A673 (cell line): ENCODE measurements at regions not wholly inside any gene's neighbourhood (a gene's known extent, or its start where the extent isn't known, plus 50 kb on each side); places are given as distances from the start of the nearest gene placed in this dataset.

ENCODE experiments used
- BruUV-seq: library from RNA; stranded (reverse); fragments of 400-500 nt; replicated peaks from 2 replicates; lab custom pipeline; 2021; lab: Mats Ljungman, UMichigan
- CTCF ChIA-PET: fragments of 300-600 bp; sonication (Branson Sonifier 250); formaldehyde crosslinking; loops from one replicate; lab custom pipeline; 2022; ENCODE audit warnings: antibody characterized with exemption; lab: Charles Lee
- POLR2A ChIA-PET: fragments of 300-600 bp; sonication (Branson Sonifier 250); formaldehyde crosslinking; loops from one replicate; lab custom pipeline; 2022; ENCODE audit warnings: antibody characterized with exemption; ENCODE audit not compliant: low non-redundant PET; lab: Charles Lee
- DNase-seq: peaks from one replicate; pipeline ENCODE4 v3.0.0-alpha.2; 2015; ENCODE audit warnings: low spot score
- H3K27ac ChIP-seq: fragments of 200-600 bp; sonication (generic); 2 replicates; pipeline ENCODE4 v1.5.1; 2016; ENCODE audit warnings: mixed run types, low read depth, mild to moderate bottlenecking, mixed read lengths, antibody characterized with exemption, low read length; ENCODE audit not compliant: poor library complexity, severe bottlenecking
- H3K27me3 ChIP-seq: fragments of 200-600 bp; sonication (generic); replicated peaks from 2 replicates; pipeline ENCODE4 v1.6.1; 2017; ENCODE audit warnings: mixed run types, low read depth, mild to moderate bottlenecking, mixed read lengths, antibody characterized with exemption, low read length; ENCODE audit not compliant: insufficient read depth, poor library complexity
- H3K36me3 ChIP-seq: fragments of 200-600 bp; sonication (generic); 2 replicates; pipeline ENCODE4 v1.6.1; 2016; ENCODE audit warnings: mixed run types, mild to moderate bottlenecking, mixed read lengths, antibody characterized with exemption, low read length; ENCODE audit not compliant: insufficient read depth, poor library complexity, severe bottlenecking
- H3K4me1 ChIP-seq: fragments of 200-600 bp; sonication (generic); 2 replicates; pipeline ENCODE4 v1.6.1; 2017; ENCODE audit warnings: mixed run types, mild to moderate bottlenecking, mixed read lengths, antibody characterized with exemption, low read length; ENCODE audit not compliant: insufficient read depth, poor library complexity, severe bottlenecking
- H3K4me3 ChIP-seq: fragments of 200-600 bp; sonication (generic); 2 replicates; pipeline ENCODE4 v1.5.1; 2016; ENCODE audit warnings: low read depth, mixed run types, mild to moderate bottlenecking, mixed read lengths, low read length; ENCODE audit not compliant: poor library complexity, severe bottlenecking
- H3K9me3 ChIP-seq: fragments of 200-600 bp; sonication (generic); 2 replicates; pipeline ENCODE4 v1.6.1; 2016; ENCODE audit warnings: mixed run types, low read depth, mild to moderate bottlenecking, mixed read lengths, antibody characterized with exemption, low read length; ENCODE audit not compliant: poor library complexity, severe bottlenecking
- EZH2 ChIP-seq: fragments of 200-600 bp; sonication (generic); IDR thresholded peaks from 2 replicates; pipeline ENCODE4 v1.6.1; 2017; ENCODE audit warnings: borderline replicate concordance, low read depth, mild to moderate bottlenecking, mixed read lengths, antibody characterized with exemption, low read length; ENCODE audit not compliant: poor library complexity, severe bottlenecking
- intact Hi-C: fragments of 100-400 bp; cut with micrococcal nuclease; formaldehyde crosslinking; loops from one replicate; pipeline ENCODE4 v1.10.0; 2022; ENCODE audit not compliant: unreplicated experiment
- TF ChIP-seq, protein P1 (sequence below): fragments of 300-800, 200-600 bp; sonication (generic); conservative IDR thresholded peaks from 2 replicates; pipeline ENCODE4 v1.5.1; 2017; ENCODE audit warnings: low read depth, mild to moderate bottlenecking, antibody characterized with exemption, low read length, moderate library complexity, mixed read lengths

DNA sequence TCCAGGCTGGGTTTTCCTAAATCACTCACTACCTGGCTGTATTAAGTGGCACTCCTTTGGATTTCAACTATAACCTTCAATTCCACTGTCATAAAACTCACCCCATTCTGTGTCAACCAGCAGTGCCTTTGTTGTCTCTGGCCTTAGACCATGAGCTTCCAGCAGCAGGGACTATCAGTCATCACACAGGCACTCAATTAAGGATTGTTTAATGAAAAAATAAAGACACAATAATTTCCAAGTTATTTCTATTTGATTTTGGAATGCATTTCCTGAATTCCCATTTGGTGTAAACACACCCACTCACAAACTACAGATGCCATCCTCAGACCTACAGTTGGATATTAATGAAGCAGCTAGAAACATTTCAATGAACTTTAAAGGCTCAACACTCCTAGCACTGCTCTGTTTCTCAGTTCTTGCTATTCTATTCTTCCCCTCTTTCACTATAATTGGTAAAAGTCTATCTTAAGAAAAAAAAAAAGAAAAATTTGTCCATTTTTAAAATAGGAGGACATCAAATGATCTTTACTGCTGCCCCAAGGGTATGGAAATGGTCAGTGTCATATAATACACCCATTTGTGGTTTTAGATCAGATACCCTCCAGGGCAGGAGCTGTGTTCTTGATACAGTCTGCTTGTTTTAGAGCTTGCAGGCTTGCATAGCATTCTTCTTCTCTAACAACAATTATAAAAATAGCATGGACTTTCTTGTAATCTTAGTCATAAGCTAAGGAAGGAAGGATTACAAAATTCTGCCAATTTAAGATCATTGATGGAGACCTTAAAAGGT is 156.4 kb downstream of the PTGER3 start:
- ChIA-PET POLR2A (interaction anchor here (0.5 kb wide), 1 partner anchor 359 kb away, joined by 5 read pairs; no protein-coding TSS in a partner anchor), CTCF (no interaction called here)
- intact Hi-C loops = no loop called here
- no peak for TF ChIP-seq EZH2
- TF ChIP-seq, protein P1, sequence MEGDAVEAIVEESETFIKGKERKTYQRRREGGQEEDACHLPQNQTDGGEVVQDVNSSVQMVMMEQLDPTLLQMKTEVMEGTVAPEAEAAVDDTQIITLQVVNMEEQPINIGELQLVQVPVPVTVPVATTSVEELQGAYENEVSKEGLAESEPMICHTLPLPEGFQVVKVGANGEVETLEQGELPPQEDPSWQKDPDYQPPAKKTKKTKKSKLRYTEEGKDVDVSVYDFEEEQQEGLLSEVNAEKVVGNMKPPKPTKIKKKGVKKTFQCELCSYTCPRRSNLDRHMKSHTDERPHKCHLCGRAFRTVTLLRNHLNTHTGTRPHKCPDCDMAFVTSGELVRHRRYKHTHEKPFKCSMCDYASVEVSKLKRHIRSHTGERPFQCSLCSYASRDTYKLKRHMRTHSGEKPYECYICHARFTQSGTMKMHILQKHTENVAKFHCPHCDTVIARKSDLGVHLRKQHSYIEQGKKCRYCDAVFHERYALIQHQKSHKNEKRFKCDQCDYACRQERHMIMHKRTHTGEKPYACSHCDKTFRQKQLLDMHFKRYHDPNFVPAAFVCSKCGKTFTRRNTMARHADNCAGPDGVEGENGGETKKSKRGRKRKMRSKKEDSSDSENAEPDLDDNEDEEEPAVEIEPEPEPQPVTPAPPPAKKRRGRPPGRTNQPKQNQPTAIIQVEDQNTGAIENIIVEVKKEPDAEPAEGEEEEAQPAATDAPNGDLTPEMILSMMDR = no peak
- H3K4me3 ChIP-seq = no peak overlapping the region
- H3K27ac ChIP-seq = no peak overlapping the region
- H3K36me3 ChIP-seq = no peaks in the 10 kb centered on the region
- BruUV-seq = no TSS peak
- no peaks in the 10 kb centered on the region for H3K27me3 ChIP-seq
- H3K4me1 ChIP-seq = peaks cover 31% of the 10 kb centered on the region
- no peak for DNase-seq
- no peaks in the 10 kb centered on the region for H3K9me3 ChIP-seq

DNA sequence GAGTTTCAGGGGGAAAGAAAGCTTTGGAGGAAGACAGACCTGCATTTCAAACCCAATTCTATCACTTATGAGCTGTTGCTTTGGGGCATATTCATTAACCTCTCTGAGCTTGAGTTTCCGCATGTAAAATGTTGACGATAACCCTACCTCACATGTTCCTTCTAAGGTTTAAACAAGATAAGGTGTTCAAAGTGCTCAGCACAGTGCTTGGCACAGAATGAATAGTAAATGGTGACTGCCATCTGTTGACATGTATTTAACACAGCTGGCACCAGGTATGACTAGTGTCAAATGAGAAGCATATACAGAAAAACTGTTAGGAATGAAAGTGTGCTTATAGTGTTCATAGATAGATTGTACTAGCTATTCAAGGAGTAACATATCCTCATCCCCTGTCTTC is 155.5 kb downstream of the PTGER3 start:
- Histone ChIP-seq H3K9me3 (no peaks in the 10 kb centered on the region), H3K27me3 (no peaks in the 10 kb centered on the region), H3K27ac (no peak overlapping the region), H3K4me3 (no peak overlapping the region), H3K36me3 (no peaks in the 10 kb centered on the region), H3K4me1 (peaks cover 32% of the 10 kb centered on the region)
- BruUV-seq = no TSS peak
- TF ChIP-seq, protein P1 = no peak
- no peak for TF ChIP-seq EZH2
- CTCF ChIA-PET = no interaction called here
- POLR2A ChIA-PET = interaction anchor here (0.5 kb wide), 1 partner anchor 358 kb away, joined by 5 read pairs; no protein-coding TSS in a partner anchor
- intact Hi-C loops = no loop called here
- no peak for DNase-seq

DNA sequence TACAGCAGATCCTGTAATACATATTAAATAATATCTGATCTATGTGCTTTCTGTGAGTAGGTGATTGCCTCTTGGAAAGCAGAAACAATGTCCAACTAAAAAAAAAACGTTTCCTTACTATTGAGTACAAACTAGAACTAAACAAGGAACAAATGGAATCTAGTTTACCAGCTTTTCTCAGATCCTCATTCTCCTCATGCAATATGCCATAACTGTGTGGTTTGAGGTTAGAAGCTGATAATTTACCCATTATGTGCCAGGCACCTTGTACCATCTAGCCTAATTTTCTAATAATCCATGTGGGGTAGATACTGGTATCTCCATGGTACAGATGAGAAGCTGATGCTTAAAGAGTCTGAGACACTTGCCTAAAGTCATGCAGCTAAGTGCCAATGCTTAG is 154.7 kb downstream of the PTGER3 start:
- ChIA-PET POLR2A (no interaction called here), CTCF (no interaction called here)
- no peaks in the 10 kb centered on the region for H3K9me3 ChIP-seq
- no peak for DNase-seq
- H3K4me3 ChIP-seq = no peak overlapping the region
- no peaks in the 10 kb centered on the region for H3K36me3 ChIP-seq
- intact Hi-C loops = no loop called here
- no peaks in the 10 kb centered on the region for H3K27me3 ChIP-seq
- no TSS peak for BruUV-seq
- H3K27ac ChIP-seq = no peak overlapping the region
- TF ChIP-seq, protein P1 = no peak
- no peak for TF ChIP-seq EZH2
- peaks cover 27% of the 10 kb centered on the region for H3K4me1 ChIP-seq
